MM.1S (cell line): ENCODE measurements at regions not wholly inside any gene's neighbourhood (a gene's known extent, or its start where the extent isn't known, plus 50 kb on each side); places are given as distances from the start of the nearest gene placed in this dataset.

ENCODE experiments used
- DNase-seq: peaks from one replicate; pipeline ENCODE4 v3.0.0-alpha.2; 2015
- H2AFZ ChIP-seq: fragments of 300-600 bp; sonication (generic); 2 replicates; pipeline ENCODE4 v1.6.0; 2016; ENCODE audit warnings: antibody characterized with exemption, low read length
- H3F3A ChIP-seq: fragments of 300-600 bp; sonication (generic); 2 replicates; pipeline ENCODE4 v1.6.1; 2016; ENCODE audit warnings: mild to moderate bottlenecking, antibody characterized with exemption, low read length, moderate library complexity, mixed read lengths; ENCODE audit not compliant: insufficient read depth
- H3K27ac ChIP-seq: fragments of 300-600 bp; sonication (generic); 2 replicates; pipeline ENCODE4 v1.5.1; 2016; ENCODE audit warnings: mild to moderate bottlenecking, low read length
- H3K27me3 ChIP-seq: fragments of 300-600 bp; sonication (generic); replicated peaks from 2 replicates; pipeline ENCODE4 v1.6.0; 2016; ENCODE audit warnings: low read length; ENCODE audit not compliant: insufficient read depth
- H3K36me3 ChIP-seq: fragments of 300-600 bp; sonication (generic); replicated peaks from 2 replicates; pipeline ENCODE4 v1.6.1; 2016; ENCODE audit warnings: mild to moderate bottlenecking, low read length, mixed read lengths; ENCODE audit not compliant: insufficient read depth
- H3K4me1 ChIP-seq: fragments of 300-600 bp; sonication (generic); 2 replicates; pipeline ENCODE4 v1.6.1; 2016; ENCODE audit warnings: low read length, mixed read lengths
- H3K4me2 ChIP-seq: fragments of 300-600 bp; sonication (generic); 2 replicates; pipeline ENCODE4 v1.6.0; 2016; ENCODE audit warnings: low read depth, low read length
- H3K4me3 ChIP-seq: fragments of 300-600 bp; sonication (generic); 2 replicates; pipeline ENCODE4 v1.5.1; 2016; ENCODE audit warnings: low read length, mixed read lengths
- H3K79me2 ChIP-seq: fragments of 300-600 bp; sonication (generic); 2 replicates; pipeline ENCODE4 v1.6.1; 2016; ENCODE audit warnings: mixed run types, low read length, mixed read lengths
- H3K9ac ChIP-seq: fragments of 300-600 bp; sonication (generic); 2 replicates; pipeline ENCODE4 v1.6.1; 2016; ENCODE audit warnings: low read length, mixed read lengths
- H3K9me2 ChIP-seq: fragments of 300-600 bp; sonication (generic); replicated peaks from 2 replicates; pipeline ENCODE4 v1.6.1; 2016; ENCODE audit warnings: mild to moderate bottlenecking, low read length, mixed read lengths; ENCODE audit not compliant: insufficient read depth
- H3K9me3 ChIP-seq: fragments of 300-600 bp; sonication (generic); replicated peaks from 2 replicates; pipeline ENCODE4 v1.6.1; 2016; ENCODE audit warnings: mild to moderate bottlenecking, low read length, mixed read lengths; ENCODE audit not compliant: insufficient read depth
- H4K20me1 ChIP-seq: fragments of 300-600 bp; sonication (generic); 2 replicates; pipeline ENCODE4 v1.6.1; 2016; ENCODE audit warnings: mild to moderate bottlenecking, low read length, moderate library complexity, mixed read lengths; ENCODE audit not compliant: insufficient read depth
- EZH2 ChIP-seq: fragments of 300-600 bp; sonication (generic); optimal IDR thresholded peaks from 2 replicates; pipeline ENCODE3; 2017; ENCODE audit warnings: low read depth, mild to moderate bottlenecking, antibody characterized with exemption, low read length, mixed read lengths
- EZH2phosphoT487 ChIP-seq: fragments of 300-600 bp; sonication (generic); IDR thresholded peaks from 2 replicates; pipeline ENCODE4 v1.6.1; 2018; ENCODE audit warnings: antibody characterized with exemption, low read length
- TF ChIP-seq, protein P1 (sequence below): fragments of 300-600 bp; sonication (generic); IDR thresholded peaks from 2 replicates; pipeline ENCODE4 v1.5.1; 2016; ENCODE audit warnings: antibody characterized with exemption, low read length, mixed read lengths

DNA sequence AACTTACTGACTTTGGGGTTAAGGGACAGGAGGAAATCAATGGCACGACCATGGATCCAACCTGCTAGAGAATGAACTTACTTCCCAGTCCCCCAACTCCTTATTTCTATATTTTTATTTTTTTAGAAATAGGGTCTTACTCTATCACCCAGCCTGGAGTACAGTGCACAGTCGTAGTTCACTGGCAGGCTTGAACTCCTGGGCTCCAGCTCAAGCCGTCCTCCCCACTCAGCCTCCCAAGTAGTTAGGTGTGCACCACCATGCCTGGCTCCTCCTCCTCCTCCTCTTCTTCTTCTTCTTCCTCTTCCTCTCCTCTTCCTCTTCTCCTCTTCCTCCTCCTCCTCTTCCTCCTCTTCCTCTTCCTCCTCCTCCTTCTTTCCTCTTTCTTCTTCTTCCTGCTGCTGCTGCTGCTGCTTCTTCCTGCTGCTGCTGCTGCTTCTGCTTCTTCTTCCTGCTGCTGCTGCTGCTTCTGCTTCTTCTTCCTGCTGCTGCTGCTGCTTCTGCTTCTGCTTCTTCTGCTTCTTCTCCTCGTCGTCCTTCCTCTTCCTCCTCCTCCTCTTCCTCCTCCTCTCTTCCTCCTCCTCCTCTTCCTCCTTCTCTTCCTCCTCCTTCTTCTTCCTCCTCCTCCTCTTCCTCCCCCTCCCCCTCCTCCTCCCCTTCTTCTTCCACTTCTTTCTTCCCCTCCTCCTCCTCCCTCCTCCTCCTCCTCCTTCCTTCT is 390.1 kb upstream of the RGS6 start:
- no peaks in the 10 kb centered on the region for H4K20me1 ChIP-seq
- H3F3A ChIP-seq: no peaks in the 10 kb centered on the region
- H3K9ac ChIP-seq: no peak overlapping the region
- no peak for DNase-seq
- H3K79me2 ChIP-seq: no peaks in the 10 kb centered on the region
- H2AFZ ChIP-seq: no peak overlapping the region
- no peak overlapping the region for H3K4me3 ChIP-seq
- H3K27ac ChIP-seq: no peak overlapping the region
- H3K9me2 ChIP-seq: no peaks in the 10 kb centered on the region
- no peaks in the 10 kb centered on the region for H3K36me3 ChIP-seq
- H3K27me3 ChIP-seq: no peaks in the 10 kb centered on the region
- TF ChIP-seq EZH2 (no peak), EZH2phosphoT487 (no peak)
- TF ChIP-seq, protein P1, sequence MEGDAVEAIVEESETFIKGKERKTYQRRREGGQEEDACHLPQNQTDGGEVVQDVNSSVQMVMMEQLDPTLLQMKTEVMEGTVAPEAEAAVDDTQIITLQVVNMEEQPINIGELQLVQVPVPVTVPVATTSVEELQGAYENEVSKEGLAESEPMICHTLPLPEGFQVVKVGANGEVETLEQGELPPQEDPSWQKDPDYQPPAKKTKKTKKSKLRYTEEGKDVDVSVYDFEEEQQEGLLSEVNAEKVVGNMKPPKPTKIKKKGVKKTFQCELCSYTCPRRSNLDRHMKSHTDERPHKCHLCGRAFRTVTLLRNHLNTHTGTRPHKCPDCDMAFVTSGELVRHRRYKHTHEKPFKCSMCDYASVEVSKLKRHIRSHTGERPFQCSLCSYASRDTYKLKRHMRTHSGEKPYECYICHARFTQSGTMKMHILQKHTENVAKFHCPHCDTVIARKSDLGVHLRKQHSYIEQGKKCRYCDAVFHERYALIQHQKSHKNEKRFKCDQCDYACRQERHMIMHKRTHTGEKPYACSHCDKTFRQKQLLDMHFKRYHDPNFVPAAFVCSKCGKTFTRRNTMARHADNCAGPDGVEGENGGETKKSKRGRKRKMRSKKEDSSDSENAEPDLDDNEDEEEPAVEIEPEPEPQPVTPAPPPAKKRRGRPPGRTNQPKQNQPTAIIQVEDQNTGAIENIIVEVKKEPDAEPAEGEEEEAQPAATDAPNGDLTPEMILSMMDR: no peak
- H3K4me1 ChIP-seq: no peaks in the 10 kb centered on the region
- no peak overlapping the region for H3K4me2 ChIP-seq
- H3K9me3 ChIP-seq: no peaks in the 10 kb centered on the region

DNA sequence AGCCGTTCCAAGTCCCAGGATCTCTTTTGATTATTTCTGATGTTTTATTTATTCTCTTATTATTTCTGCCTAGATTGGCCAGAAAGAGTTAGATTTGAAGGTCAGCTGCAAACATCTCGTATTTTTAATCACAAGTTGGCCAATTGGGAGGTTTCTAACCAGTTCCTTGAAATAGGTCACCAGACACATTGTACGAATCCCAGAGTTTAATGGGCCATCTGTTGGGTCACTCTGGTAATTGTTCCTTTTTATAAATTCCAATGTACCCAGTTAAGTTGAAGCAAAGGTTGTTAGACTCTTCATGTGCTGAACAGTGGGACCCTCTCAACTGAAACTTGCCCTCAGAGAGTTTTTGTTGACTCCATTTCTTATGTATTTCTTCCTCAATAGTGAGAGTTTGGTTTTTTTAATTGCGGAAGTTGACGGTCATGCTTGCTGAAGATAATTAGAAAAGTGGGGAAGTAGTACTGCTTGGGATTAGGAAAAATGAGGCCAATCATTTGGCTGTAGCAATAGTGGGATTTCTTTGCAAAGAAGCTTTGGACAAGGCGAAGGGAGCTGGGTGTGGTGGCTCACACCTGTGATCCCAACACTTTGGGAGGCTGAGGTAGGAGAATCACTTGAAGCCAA is 382.7 kb upstream of the RGS6 start:
- TF ChIP-seq, protein P1: no peak
- TF ChIP-seq EZH2phosphoT487 (no peak), EZH2 (no peak)
- Histone ChIP-seq H3K4me3 (no peak overlapping the region), H3K27ac (no peak overlapping the region), H3K4me2 (no peak overlapping the region), H3K4me1 (peaks cover 9% of the 10 kb centered on the region; the same call in 1 of the 2 replicates), H3K9me3 (no peaks in the 10 kb centered on the region), H3K79me2 (no peaks in the 10 kb centered on the region), H3F3A (peaks cover 2% of the 10 kb centered on the region), H3K9me2 (no peaks in the 10 kb centered on the region), H3K36me3 (no peaks in the 10 kb centered on the region), H4K20me1 (no peaks in the 10 kb centered on the region), H3K27me3 (no peaks in the 10 kb centered on the region), H2AFZ (no peak overlapping the region), H3K9ac (no peak overlapping the region)
- DNase-seq: no peak

DNA sequence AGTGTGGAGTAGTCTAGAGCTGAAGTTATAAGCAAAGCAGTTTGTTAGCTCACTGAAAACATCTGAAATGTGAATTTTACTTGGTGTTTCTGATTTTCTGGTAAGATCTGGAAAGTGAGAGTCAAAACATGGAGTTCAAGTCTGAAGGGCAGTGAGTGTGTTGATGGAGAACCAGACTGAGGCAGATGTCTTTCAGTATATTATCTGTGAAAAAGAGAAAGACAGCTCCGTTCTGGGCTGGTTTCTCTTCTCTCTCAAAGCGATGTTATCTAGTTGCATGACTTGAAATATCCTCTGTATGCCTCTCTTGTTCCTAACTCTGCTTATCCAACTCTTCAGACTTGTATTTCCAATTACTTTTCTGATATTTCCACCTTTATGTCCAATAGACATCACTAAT is 381.9 kb upstream of the RGS6 start:
- Histone ChIP-seq H2AFZ (no peak overlapping the region), H3K4me1 (peaks cover 16% of the 10 kb centered on the region; the same call in 1 of the 2 replicates), H3K9me3 (no peaks in the 10 kb centered on the region), H3K27ac (no peak overlapping the region), H3K27me3 (no peaks in the 10 kb centered on the region), H3K79me2 (no peaks in the 10 kb centered on the region), H3K4me3 (no peak overlapping the region), H3K9me2 (no peaks in the 10 kb centered on the region), H3K36me3 (no peaks in the 10 kb centered on the region), H4K20me1 (no peaks in the 10 kb centered on the region), H3F3A (peaks cover 10% of the 10 kb centered on the region), H3K9ac (no peak overlapping the region), H3K4me2 (no peak overlapping the region)
- no peak for DNase-seq
- TF ChIP-seq EZH2 (no peak), EZH2phosphoT487 (no peak)
- TF ChIP-seq, protein P1: no peak
